Right cardiac atrium (tissue), 5 donors: ENCODE measurements at regions not wholly inside any gene's neighbourhood (a gene's known extent, or its start where the extent isn't known, plus 50 kb on each side); places are given as distances from the start of the nearest gene placed in this dataset.
"Not testable (repeated sequence)": the region's sequence is repeated elsewhere in the genome, so short reads cannot be mapped to it uniquely, and the experiment has no call there.

Experiments
- ATAC-seq, 2 donors: fragments of 200-7000 bp; cut with Tn5 transposase; one replicate each; pipeline versions ENCODE4 v1.8.0 to v1.9.1; 2020; ENCODE audit warnings: moderate library complexity in 2 of 2, mild to moderate bottlenecking in 1 of 2
- DNase-seq, 3 donors: peaks; one replicate each; pipeline ENCODE4 v3.0.0-alpha.2; 2020
- H3K27ac ChIP-seq: one replicate; pipeline ENCODE4 v1.5.1; 2013; ENCODE audit warnings: mild to moderate bottlenecking, low read length, control low read depth, moderate library complexity
- H3K27me3 ChIP-seq: one replicate; pipeline ENCODE4 v1.6.1; 2013; ENCODE audit not compliant: control insufficient read depth, insufficient read depth
- H3K4me1 ChIP-seq: one replicate; pipeline ENCODE4 v1.6.1; 2013; ENCODE audit warnings: low read length; ENCODE audit not compliant: control insufficient read depth, insufficient read depth
- H3K4me3 ChIP-seq: one replicate; pipeline ENCODE4 v1.5.1; 2013; ENCODE audit warnings: low read length, control low read depth
- H3K9me3 ChIP-seq: one replicate; pipeline ENCODE4 v1.6.1; 2013; ENCODE audit warnings: low read length; ENCODE audit not compliant: control insufficient read depth
- WGBS: extraction: QIAGEN DNeasy Blood & Tissue Kit; methylation state at CpG from one replicate; pipeline ENCODE4 v1.1.7; 2013; 5-methylcytosine and 5-hydroxymethylcytosine counted together
- intact Hi-C, 4 donors: fragments of 100-400 bp; cut with DNase I; formaldehyde crosslinking; loops; one replicate each; pipeline versions ENCODE4 v1.11.0 to v1.14.0; 2022 to 2023
- donor health status: healthy with polysubstance abuse.
- donor health status: DM: no; HTN: yes; CAD: no.
- donor health status: DM: no; HTN: no; CAD: no.
- donor health status: DM: no; HTN: yes; CAD: no; lungs with severe emphysema.
- donor health status: DM: yes; HTN: yes; CAD: no.

GRCh38 chr4:112946127-112946526 lies 103.3 kb upstream of the ANK2 start:
- Histone ChIP-seq H3K9me3 (no peaks in the 10 kb centered on the region), H3K27me3 (no peaks in the 10 kb centered on the region), H3K27ac (no peak overlapping the region), H3K4me3 (no peak overlapping the region), H3K4me1 (no peaks in the 10 kb centered on the region)
- ATAC-seq, result no peak
- 63% methylated on average over 7 of the region's 7 CpGs for WGBS
- no peak for DNase-seq
- intact Hi-C loops, result loop anchor here in 2 of 4 donors (10.0 kb wide), 2 partner anchors 171 to 311 kb away; partner anchors contain the start of genes LARP7 (in 1 of the 2) and ZGRF1 (in 1 of the 2)

- no peaks in the 10 kb centered on the region for H3K27me3 ChIP-seq
- DNase-seq (no peak), ATAC-seq (no peak)
- H3K4me3 ChIP-seq, result no peak overlapping the region
- H3K27ac ChIP-seq, result no peak overlapping the region
- intact Hi-C loops, result loop anchor here in 2 of 4 donors (10.0 kb wide), 2 partner anchors 173 to 313 kb away; partner anchors contain the start of genes LARP7 (in 1 of the 2) and ZGRF1 (in 1 of the 2)
- no peaks in the 10 kb centered on the region for H3K9me3 ChIP-seq
- no peaks in the 10 kb centered on the region for H3K4me1 ChIP-seq
- WGBS, result 73% methylated on average over 2 of the region's 2 CpGs
Observed at GRCh38 chr4:112947616-112948015, 101.8 kb upstream of the ANK2 start.

DNA sequence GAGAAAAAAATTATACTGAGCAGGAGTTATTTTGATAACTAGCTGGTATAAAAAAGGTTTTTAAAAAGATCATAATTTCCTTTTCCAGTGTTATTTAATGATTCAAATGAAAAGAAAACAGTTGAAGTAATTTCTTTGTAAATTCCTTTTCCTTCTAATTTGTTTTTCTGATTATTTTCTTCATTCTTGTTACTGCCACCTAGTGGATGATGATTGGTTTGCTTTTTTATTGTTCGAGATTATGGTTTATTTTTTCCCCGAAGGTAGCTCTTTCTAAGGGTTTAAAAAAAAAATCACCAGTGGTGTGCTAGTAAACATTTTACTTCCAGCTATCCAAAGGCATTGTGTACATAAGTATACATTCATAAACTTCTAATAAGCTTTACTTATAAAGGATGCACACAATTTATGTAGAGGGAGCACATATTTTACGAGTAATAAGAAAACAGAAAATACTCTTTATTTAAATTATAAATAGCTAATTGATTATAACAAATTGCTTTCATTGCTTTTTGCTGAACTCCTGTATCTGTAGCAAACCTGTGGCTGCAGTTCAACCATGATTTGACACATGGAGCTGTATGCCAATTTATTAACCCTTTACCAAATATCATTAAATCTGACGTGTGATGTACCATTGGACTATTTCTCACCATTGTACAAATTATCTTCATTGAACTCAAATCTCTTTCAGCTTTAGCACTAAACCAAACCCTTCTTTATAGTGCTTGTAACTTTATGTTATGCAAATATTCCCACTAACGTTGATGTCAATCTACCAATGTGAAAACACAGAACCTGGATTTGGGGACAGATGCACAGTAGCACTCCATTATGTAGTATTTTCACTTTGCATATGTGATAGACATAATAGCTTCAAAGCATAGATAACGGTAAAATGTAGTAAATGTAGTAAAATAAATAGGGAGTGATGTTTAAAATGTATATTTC lies 97.8 kb upstream of the ANK2 start:
- ATAC-seq, result no peak
- Histone ChIP-seq H3K4me1 (no peaks in the 10 kb centered on the region), H3K27ac (no peak overlapping the region), H3K9me3 (no peaks in the 10 kb centered on the region), H3K4me3 (no peak overlapping the region), H3K27me3 (no peaks in the 10 kb centered on the region)
- WGBS, result 55% methylated on average over 6 of the region's 6 CpGs
- intact Hi-C loops, result no loop called here
- no peak for DNase-seq

GRCh38 chr4:112952313-112952700 lies 97.1 kb upstream of the ANK2 start:
- Histone ChIP-seq H3K27me3 (no peaks in the 10 kb centered on the region), H3K4me1 (no peaks in the 10 kb centered on the region), H3K4me3 (no peak overlapping the region), H3K27ac (no peak overlapping the region), H3K9me3 (no peaks in the 10 kb centered on the region)
- intact Hi-C loops, result no loop called here
- ATAC-seq (no peak), DNase-seq (no peak)
- WGBS, result 55% methylated on average over 1 of the region's 1 CpG

DNA sequence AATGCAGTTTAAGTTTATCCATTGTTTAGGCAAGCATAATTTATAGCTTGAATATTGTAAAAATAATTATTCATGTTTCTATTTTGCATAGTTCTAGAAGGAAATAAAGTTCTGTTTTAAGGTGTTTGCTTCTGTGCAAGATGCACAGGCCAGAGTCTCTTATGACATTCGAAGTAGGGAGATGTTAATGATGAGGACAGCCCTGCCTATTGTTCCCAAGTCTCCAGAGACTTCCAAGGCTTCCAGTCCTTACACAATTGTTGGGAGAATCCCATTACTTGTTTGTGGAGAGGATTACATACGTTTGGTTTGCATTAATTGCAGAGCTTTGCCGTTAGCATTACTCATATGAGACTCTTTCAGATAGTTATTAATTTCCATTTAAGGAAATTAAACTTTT lies 96.2 kb upstream of the ANK2 start:
- Histone ChIP-seq H3K27me3 (no peaks in the 10 kb centered on the region), H3K4me3 (no peak overlapping the region), H3K9me3 (no peaks in the 10 kb centered on the region), H3K27ac (no peak overlapping the region), H3K4me1 (no peaks in the 10 kb centered on the region)
- ATAC-seq, result no peak
- intact Hi-C loops, result no loop called here
- 68% methylated on average over 3 of the region's 3 CpGs for WGBS
- no peak for DNase-seq

DNA sequence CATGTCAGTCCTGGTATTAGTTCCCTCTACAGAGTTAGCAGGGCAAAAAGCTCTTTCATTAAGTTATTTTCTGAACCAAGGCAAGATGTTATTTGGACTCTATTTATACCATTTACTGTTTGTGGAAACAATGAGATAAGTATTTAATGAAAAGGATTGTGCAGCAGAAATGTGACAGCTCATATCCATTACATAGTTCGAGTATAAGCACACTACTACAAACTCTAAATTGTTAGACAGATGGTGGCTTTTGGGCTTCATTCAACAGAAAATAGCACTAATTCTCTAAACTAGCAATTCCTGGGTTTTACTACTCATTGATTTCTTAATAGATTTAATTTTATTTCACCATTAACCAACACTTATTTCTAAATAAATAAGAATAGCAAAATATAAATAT lies 95.2 kb upstream of the ANK2 start:
- intact Hi-C loops, result no loop called here
- ATAC-seq, result no peak
- 21% methylated on average over 1 of the region's 1 CpG for WGBS

GRCh38 chr4:112956484-112956896 lies 93.0 kb upstream of the ANK2 start:
- no peak overlapping the region for H3K4me3 ChIP-seq
- no peaks in the 10 kb centered on the region for H3K9me3 ChIP-seq
- intact Hi-C loops, result no loop called here
- H3K27ac ChIP-seq, result no peak overlapping the region
- no peaks in the 10 kb centered on the region for H3K27me3 ChIP-seq
- no peak for ATAC-seq
- 77% methylated on average over 6 of the region's 6 CpGs for WGBS
- no peak for DNase-seq
- H3K4me1 ChIP-seq, result no peaks in the 10 kb centered on the region

More for the DNA sequence above, 95.2 kb upstream of the ANK2 start:
- Histone ChIP-seq H3K27me3 (no peaks in the 10 kb centered on the region), H3K4me3 (no peak overlapping the region), H3K27ac (no peak overlapping the region), H3K4me1 (no peaks in the 10 kb centered on the region), H3K9me3 (no peaks in the 10 kb centered on the region)
- DNase-seq, result no peak

- H3K4me1 ChIP-seq, H3K4me3 ChIP-seq, H3K27me3 ChIP-seq, H3K9me3 ChIP-seq, H3K27ac ChIP-seq, ATAC-seq, intact Hi-C loops: not testable (repeated sequence)
- WGBS, result over 99% methylated on average over 23 of the region's 31 CpGs
- DNase-seq, result peak in 1 of 3 donors; percentile 27
Observed at GRCh38 chr4:112957764-112958163, 91.7 kb upstream of the ANK2 start.

DNA sequence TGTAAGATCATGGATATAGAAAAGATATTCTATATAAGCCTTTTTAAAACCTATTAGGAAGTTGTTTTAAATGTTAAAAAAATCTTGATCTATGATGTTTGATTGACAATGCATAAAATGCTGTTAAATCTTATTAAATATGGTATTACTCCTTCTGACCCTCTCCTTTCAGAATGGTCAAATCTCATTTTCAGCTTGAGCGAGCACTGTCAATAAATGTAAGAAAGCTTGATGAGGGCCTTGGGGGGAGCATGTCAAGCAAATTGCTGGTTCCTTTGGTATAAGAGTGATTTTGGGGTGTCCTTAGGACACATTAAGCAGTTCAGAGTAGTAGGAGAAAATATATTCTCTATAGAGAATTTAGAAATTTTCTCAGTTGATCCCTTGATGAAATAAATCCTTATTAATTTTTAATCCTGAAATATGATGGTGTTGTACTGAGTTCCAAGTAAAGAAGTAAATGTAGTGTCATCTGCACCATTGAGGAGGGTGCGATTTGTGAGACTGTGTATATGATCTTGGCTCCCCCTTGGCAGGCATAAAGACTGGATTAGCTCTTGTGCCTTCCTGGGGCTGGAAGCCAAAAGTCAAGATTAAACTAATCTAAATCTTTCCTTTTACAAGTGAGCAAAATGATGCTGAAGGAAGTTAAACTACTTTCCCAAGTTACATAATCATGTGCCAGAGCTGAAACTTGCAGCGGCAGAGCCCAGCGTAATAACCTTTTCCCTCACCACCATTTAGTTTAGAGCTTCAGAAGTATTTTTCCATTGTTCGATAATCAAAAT lies 82.6 kb upstream of the ANK2 start:
- Histone ChIP-seq H3K27ac (no peak overlapping the region), H3K9me3 (no peaks in the 10 kb centered on the region), H3K27me3 (no peaks in the 10 kb centered on the region), H3K4me1 (no peaks in the 10 kb centered on the region), H3K4me3 (no peak overlapping the region)
- ATAC-seq (no peak), DNase-seq (no peak)
- WGBS, result 81% methylated on average over 5 of the region's 5 CpGs
- intact Hi-C loops, result no loop called here

DNA sequence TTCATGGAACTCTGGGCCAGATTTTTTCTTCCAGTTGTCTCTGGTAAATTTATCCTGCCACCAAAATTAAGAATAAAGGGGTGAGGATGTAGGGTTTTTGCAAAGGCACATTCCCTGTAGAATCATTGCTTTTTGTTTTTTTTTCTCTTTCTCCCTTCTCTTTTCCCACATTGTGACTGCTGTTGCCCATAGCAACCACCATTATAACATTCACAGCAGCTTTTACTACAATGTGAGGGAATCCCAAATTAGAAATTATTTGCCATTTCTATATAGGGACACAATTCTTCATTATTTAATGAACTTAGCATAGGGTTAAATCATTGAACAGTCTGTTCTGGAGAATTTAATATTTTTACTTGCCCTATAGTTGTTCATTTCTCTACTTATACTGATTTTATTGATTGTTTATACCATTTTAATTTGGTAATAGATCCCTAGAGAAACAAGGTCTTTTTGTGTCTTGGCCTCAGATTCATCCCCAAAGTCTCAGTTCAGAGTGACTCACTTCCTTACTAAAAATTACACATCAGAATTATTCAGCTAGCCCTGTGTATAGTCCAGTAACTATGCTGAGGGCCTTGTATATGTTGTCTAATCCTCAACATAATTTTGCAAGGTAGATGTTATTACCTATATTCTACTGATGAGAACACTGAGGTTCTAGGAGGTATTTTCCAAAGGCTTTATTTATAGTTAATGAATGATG lies 80.8 kb upstream of the ANK2 start:
- no peaks in the 10 kb centered on the region for H3K4me1 ChIP-seq
- no peak overlapping the region for H3K4me3 ChIP-seq
- DNase-seq, result no peak
- intact Hi-C loops, result no loop called here
- no peak overlapping the region for H3K27ac ChIP-seq
- no peak for ATAC-seq
- H3K9me3 ChIP-seq, result no peaks in the 10 kb centered on the region
- no peaks in the 10 kb centered on the region for H3K27me3 ChIP-seq

DNA sequence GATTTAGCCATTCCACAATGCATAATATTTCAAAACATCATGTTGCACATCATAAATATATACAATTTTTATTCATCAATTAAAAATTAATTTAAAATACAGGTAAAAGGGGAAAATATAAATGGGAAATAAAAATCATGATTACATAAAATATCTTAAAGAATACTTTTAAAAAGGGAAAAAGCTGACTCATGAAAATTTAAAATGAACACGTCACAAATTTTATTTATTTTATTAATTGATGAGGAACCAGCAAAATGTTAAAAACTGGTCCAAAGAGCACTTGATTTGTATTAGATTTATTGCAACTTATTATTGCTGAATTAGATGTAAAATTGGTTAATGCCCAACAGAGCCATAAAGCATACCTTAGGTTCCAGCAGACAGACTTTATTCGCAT lies 78.5 kb upstream of the ANK2 start:
- ATAC-seq (no peak), DNase-seq (no peak)
- Histone ChIP-seq H3K27me3 (no peaks in the 10 kb centered on the region), H3K4me3 (no peak overlapping the region), H3K9me3 (no peaks in the 10 kb centered on the region), H3K27ac (no peak overlapping the region), H3K4me1 (no peaks in the 10 kb centered on the region)
- 97% methylated on average over 2 of the region's 2 CpGs for WGBS
- intact Hi-C loops, result no loop called here
